Left lung (tissue), 4 donors: ENCODE measurements at regions not wholly inside any gene's neighbourhood (a gene's known extent, or its start where the extent isn't known, plus 50 kb on each side); places are given as distances from the start of the nearest gene placed in this dataset.
A peak's percentile ranks its signal among the peaks of the same experiment; 100 is the strongest.
"Not testable (repeated sequence)": the region's sequence is repeated elsewhere in the genome, so short reads cannot be mapped to it uniquely, and the experiment has no call there.

Source experiments
- ATAC-seq: fragments of 200-7000 bp; cut with Tn5 transposase; one replicate; pipeline ENCODE4 v1.9.1; 2020; ENCODE audit warnings: moderate library complexity
- DNase-seq, 4 donors: peaks; one replicate each; pipeline ENCODE4 v3.0.0-alpha.2; 2013 to 2020
- H3K27ac ChIP-seq, 2 donors: fragments of 200-600 bp; sonication (generic) in 1 of 2; one replicate each; pipeline versions ENCODE4 v1.5.0 to v1.8.0; 2020 to 2021
- H3K27me3 ChIP-seq, 2 donors: fragments of 200-600 bp; sonication (generic) in 1 of 2; one replicate each; pipeline versions ENCODE4 v1.5.0 to v1.8.0; 2020 to 2021
- H3K36me3 ChIP-seq, 2 donors: fragments of 200-600 bp; sonication (generic) in 1 of 2; one replicate each; pipeline versions ENCODE4 v1.5.0 to v1.8.0; 2020 to 2021
- H3K4me1 ChIP-seq, 2 donors: fragments of 200-600 bp; one replicate each; pipeline ENCODE4 v1.8.0; 2021
- H3K4me3 ChIP-seq, 2 donors: fragments of 200-600 bp; sonication (generic) in 1 of 2; one replicate each; pipeline versions ENCODE4 v1.5.0 to v1.8.0; 2020 to 2021; ENCODE audit warnings: mild to moderate bottlenecking in 1 of 2
- H3K9me3 ChIP-seq, 2 donors: fragments of 200-600 bp; sonication (generic) in 1 of 2; one replicate each; pipeline versions ENCODE4 v1.5.0 to v1.8.0; 2020 to 2021
- intact Hi-C, 2 donors: fragments of 100-400 bp; cut with DNase I; formaldehyde crosslinking; loops; one replicate each; pipeline versions ENCODE4 v1.11.2 to v1.14.2; 2022
- TF ChIP-seq, protein P1 (sequence below), 2 donors: fragments of 200-600 bp; sonication (generic) in 1 of 2; IDR thresholded peaks; one replicate each; pipeline versions ENCODE4 v1.5.0 to v1.8.0; 2021; ENCODE audit warnings: antibody characterized with exemption in 2 of 2
- donor health status: DM: no; HTN: yes; CAD: no.
- donor health status: DM: no; HTN: no; CAD: no.

DNA sequence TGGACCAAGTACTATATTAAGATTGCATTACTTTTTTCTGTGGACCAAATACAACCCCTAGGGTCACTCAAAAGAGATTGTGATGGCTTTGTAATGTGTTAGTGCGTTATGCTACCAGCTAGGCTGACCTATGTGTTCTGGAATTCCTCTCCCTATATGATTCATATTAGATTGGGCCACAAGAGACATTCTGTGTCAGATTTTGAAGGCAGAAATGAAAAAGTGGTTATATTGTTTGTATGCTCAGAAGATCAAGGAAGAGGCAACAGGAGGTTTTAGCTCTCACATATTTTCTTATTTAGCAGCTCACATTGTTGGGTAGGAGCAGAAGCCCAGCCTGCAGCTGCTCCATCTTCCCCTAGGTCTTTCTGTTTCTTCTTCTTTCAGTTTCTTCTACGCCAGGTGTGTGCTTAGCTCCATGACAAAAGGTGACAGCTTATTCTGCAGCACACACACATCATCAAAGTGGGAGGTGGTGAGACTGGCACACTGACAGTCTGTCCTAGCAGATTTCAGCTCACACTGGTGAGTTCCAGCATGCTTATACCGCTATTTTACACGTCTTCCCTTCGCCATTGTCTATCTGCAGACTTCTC lies 156.8 kb upstream of the UBE2E3 start:
- no peak for DNase-seq
- H3K4me1 ChIP-seq: no peaks in the 10 kb centered on the region
- no peaks in the 10 kb centered on the region for H3K36me3 ChIP-seq
- H3K4me3 ChIP-seq: no peak overlapping the region
- H3K9me3 ChIP-seq: no peaks in the 10 kb centered on the region
- no peaks in the 10 kb centered on the region for H3K27me3 ChIP-seq
- ATAC-seq: no peak
- intact Hi-C loops: no loop called here
- TF ChIP-seq, protein P1, sequence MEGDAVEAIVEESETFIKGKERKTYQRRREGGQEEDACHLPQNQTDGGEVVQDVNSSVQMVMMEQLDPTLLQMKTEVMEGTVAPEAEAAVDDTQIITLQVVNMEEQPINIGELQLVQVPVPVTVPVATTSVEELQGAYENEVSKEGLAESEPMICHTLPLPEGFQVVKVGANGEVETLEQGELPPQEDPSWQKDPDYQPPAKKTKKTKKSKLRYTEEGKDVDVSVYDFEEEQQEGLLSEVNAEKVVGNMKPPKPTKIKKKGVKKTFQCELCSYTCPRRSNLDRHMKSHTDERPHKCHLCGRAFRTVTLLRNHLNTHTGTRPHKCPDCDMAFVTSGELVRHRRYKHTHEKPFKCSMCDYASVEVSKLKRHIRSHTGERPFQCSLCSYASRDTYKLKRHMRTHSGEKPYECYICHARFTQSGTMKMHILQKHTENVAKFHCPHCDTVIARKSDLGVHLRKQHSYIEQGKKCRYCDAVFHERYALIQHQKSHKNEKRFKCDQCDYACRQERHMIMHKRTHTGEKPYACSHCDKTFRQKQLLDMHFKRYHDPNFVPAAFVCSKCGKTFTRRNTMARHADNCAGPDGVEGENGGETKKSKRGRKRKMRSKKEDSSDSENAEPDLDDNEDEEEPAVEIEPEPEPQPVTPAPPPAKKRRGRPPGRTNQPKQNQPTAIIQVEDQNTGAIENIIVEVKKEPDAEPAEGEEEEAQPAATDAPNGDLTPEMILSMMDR (IDR thresholded peaks at IDR 0.05): no peak
- H3K27ac ChIP-seq: no peak overlapping the region

DNA sequence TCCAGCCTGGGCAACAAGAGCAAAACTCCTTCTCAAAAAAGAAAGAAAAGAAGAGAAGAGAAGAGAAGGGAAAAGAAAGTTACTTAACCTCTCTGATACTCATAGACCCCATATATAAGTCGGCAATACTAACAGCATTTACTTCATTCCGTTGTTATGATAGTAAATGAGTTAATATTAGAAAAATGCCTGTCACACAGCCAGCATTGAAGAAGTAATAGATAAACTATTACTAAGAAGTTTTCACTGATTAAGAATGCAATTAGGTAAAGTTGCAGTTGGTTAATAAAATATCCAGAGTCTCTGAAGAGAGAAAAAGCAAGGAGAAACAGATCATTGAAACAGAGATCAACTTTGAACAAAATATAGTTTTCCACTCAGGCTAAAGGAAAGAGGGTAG lies 161.3 kb upstream of the UBE2E3 start:
- no peak overlapping the region for H3K4me3 ChIP-seq
- intact Hi-C loops: no loop called here
- ATAC-seq: no peak

DNA sequence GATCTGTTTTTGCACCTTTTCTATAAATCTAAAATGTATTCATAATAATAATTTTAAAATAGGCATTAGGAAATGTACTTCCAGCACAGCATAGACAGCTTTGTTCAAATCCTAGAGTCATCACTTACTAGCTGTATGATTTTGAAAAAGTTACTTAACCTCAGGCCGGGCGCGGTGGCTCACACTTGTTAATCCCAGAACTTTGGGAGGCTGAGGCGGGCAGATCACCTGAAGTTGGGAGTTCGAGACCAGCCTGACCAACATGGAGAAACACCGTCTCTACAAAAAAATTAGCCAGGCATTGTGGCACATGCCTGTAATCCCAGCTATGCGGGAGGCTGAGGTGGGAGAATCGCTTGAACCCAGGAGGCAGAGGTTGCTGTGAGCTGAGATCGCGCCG lies 161.7 kb upstream of the UBE2E3 start:
- H3K27me3 ChIP-seq, intact Hi-C loops, H3K27ac ChIP-seq, H3K36me3 ChIP-seq, H3K4me3 ChIP-seq, H3K9me3 ChIP-seq, H3K4me1 ChIP-seq, ATAC-seq: not testable (repeated sequence)
- peak in 1 of 4 donors; percentile 40 for DNase-seq

More for the DNA sequence above, 161.3 kb upstream of the UBE2E3 start:
- H3K9me3 ChIP-seq: peaks cover 0 to 6% of the 10 kb centered on the region in 2 donors
- H3K27me3 ChIP-seq: no peaks in the 10 kb centered on the region
- H3K27ac ChIP-seq: no peak overlapping the region
- TF ChIP-seq, protein P1 (IDR thresholded peaks at IDR 0.05): no peak
- no peak for DNase-seq
- no peaks in the 10 kb centered on the region for H3K4me1 ChIP-seq
- H3K36me3 ChIP-seq: no peaks in the 10 kb centered on the region

DNA sequence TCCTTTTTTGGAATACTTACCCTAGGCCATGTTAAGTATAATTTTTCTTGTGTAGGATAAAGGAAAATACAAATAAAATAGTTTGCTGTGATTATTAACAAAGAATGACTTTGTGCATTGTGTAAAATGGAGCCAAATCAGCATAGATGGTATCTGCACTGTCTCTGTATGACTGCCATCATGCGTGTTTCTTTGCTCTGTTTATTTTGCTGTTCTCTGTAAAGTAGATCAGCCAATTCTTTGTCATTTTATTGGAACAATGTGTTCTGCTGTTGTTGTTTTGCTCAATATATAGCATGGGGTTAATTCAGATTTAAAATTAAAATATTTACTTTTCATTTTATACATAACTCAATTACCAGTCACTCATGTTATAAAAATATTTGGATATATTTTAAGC lies 181.3 kb upstream of the UBE2E3 start:
- H3K27ac ChIP-seq: no peak overlapping the region
- TF ChIP-seq, protein P1 (IDR thresholded peaks at IDR 0.05): no peak
- no peaks in the 10 kb centered on the region for H3K36me3 ChIP-seq
- intact Hi-C loops: no loop called here
- ATAC-seq (no peak), DNase-seq (no peak)
- H3K4me3 ChIP-seq: no peak overlapping the region
- H3K4me1 ChIP-seq: no peaks in the 10 kb centered on the region
- no peaks in the 10 kb centered on the region for H3K9me3 ChIP-seq
- no peaks in the 10 kb centered on the region for H3K27me3 ChIP-seq

DNA sequence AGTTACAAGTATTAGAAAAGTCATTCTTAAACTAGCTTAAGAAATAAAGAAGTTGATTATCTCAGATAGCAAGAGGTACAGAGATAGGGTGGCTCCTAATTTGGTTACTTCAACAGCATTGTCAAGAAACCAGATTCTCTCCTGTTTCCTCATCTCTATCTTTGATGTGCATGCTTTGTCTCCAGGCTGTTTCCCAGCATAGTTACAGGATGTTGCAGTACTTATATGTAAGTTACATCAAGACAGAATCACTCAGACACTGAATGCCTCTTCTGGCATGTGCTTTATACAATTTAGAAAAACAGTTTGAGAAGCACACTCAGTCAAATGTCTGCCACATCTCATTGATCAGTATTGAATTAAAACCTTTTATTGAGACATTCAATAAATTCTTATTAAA lies 189.5 kb upstream of the UBE2E3 start:
- H3K27ac ChIP-seq: no peak overlapping the region
- no peaks in the 10 kb centered on the region for H3K4me1 ChIP-seq
- no peaks in the 10 kb centered on the region for H3K9me3 ChIP-seq
- H3K27me3 ChIP-seq: no peaks in the 10 kb centered on the region
- no peak for DNase-seq
- ATAC-seq: no peak
- TF ChIP-seq, protein P1 (IDR thresholded peaks at IDR 0.05): no peak
- H3K36me3 ChIP-seq: no peaks in the 10 kb centered on the region
- no peak overlapping the region for H3K4me3 ChIP-seq
- intact Hi-C loops: no loop called here

DNA sequence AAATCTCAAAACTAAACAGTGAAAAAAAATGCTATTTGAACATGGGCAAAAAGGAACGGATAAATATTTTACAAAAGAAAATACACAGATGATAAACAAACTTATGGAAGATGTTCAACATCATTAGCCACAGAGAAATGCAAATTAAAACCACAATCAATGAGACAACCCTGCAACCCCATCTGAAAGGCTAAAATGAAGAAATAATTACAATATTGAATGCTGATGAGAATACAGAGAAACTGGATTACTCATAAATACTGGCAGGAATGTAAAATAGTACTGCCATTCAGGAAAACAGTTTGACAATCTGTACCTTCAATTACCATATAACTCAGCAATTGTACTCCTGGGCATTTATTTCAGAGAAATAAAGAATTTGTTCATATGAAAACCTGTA lies 193.1 kb upstream of the UBE2E3 start:
- H3K27me3 ChIP-seq: no peaks in the 10 kb centered on the region
- no peak overlapping the region for H3K27ac ChIP-seq
- H3K36me3 ChIP-seq: no peaks in the 10 kb centered on the region
- no peaks in the 10 kb centered on the region for H3K4me1 ChIP-seq
- intact Hi-C loops: no loop called here
- TF ChIP-seq, protein P1 (IDR thresholded peaks at IDR 0.05): no peak
- ATAC-seq (no peak), DNase-seq (no peak)
- H3K4me3 ChIP-seq: no peak overlapping the region
- peaks cover 0 to 2% of the 10 kb centered on the region in 2 donors for H3K9me3 ChIP-seq
